DOHH2 (cell line): ENCODE measurements at regions not wholly inside any gene's neighbourhood (a gene's known extent, or its start where the extent isn't known, plus 50 kb on each side); places are given as distances from the start of the nearest gene placed in this dataset.

Experiments
- H3F3A ChIP-seq: fragments of 200-600 bp; sonication (generic), shearing (Covaris generic); 2 replicates; pipeline ENCODE4 v1.6.0; 2016; ENCODE audit warnings: antibody characterized with exemption, mild to moderate bottlenecking; ENCODE audit not compliant: control insufficient read depth, insufficient read depth
- H3K27ac ChIP-seq: fragments of 200-600 bp; sonication (generic); 2 replicates; pipeline ENCODE4 v1.5.1; 2014; ENCODE audit warnings: low read depth, mild to moderate bottlenecking, low read length, moderate library complexity
- H3K27me3 ChIP-seq: fragments of 200-600 bp; sonication (generic); 2 replicates; pipeline ENCODE4 v1.6.1; 2014; ENCODE audit warnings: mild to moderate bottlenecking, low read length, mixed read lengths; ENCODE audit not compliant: control insufficient read depth
- H3K36me3 ChIP-seq: fragments of 200-600 bp; sonication (generic); 2 replicates; pipeline ENCODE4 v1.6.1; 2014; ENCODE audit warnings: mild to moderate bottlenecking, low read length, moderate library complexity, mixed read lengths; ENCODE audit not compliant: control insufficient read depth
- H3K4me1 ChIP-seq: fragments of 200-600 bp; sonication (generic); 2 replicates; pipeline ENCODE4 v1.6.1; 2014; ENCODE audit warnings: mild to moderate bottlenecking, low read length, mixed read lengths; ENCODE audit not compliant: control insufficient read depth
- H3K4me2 ChIP-seq: fragments of 200-600 bp; sonication (generic); 2 replicates; pipeline ENCODE4 v1.6.0; 2014; ENCODE audit warnings: mild to moderate bottlenecking, low read length, moderate library complexity
- H3K4me3 ChIP-seq: fragments of 200-600 bp; sonication (generic); 2 replicates; pipeline ENCODE4 v1.5.1; 2014; ENCODE audit warnings: mild to moderate bottlenecking, low read length, mixed read lengths
- H3K79me2 ChIP-seq: fragments of 200-600 bp; sonication (generic); 2 replicates; pipeline ENCODE4 v1.6.1; 2014; ENCODE audit warnings: mild to moderate bottlenecking, low read length, mixed read lengths; ENCODE audit not compliant: control insufficient read depth
- H3K9me2 ChIP-seq: fragments of 200-600 bp; sonication (generic); replicated peaks from 2 replicates; pipeline ENCODE4 v1.6.1; 2014; ENCODE audit warnings: mild to moderate bottlenecking, low read length, mixed read lengths; ENCODE audit not compliant: control insufficient read depth
- H3K9me3 ChIP-seq: fragments of 200-600 bp; sonication (generic); 2 replicates; pipeline ENCODE4 v1.6.1; 2014; ENCODE audit warnings: antibody characterized with exemption, low read length, mixed read lengths; ENCODE audit not compliant: control insufficient read depth, insufficient read depth
- H4K20me1 ChIP-seq: fragments of 200-600 bp; sonication (generic); 2 replicates; pipeline ENCODE4 v1.6.0; 2014; ENCODE audit warnings: low read depth, mild to moderate bottlenecking, antibody characterized with exemption, low read length, moderate library complexity; ENCODE audit not compliant: control insufficient read depth, insufficient read depth
- EZH2phosphoT487 ChIP-seq: fragments of 200-600 bp; sonication (generic); IDR thresholded peaks from 2 replicates; pipeline ENCODE4 v1.6.1; 2017; ENCODE audit warnings: borderline replicate concordance, mild to moderate bottlenecking, antibody characterized with exemption, low read length, moderate library complexity, mixed read lengths
- TF ChIP-seq, protein P1 (sequence below): fragments of 200-600 bp; sonication (generic); IDR thresholded peaks from one replicate; pipeline ENCODE4 v1.5.1; 2014; ENCODE audit warnings: antibody characterized with exemption, mild to moderate bottlenecking, low read depth, low read length; ENCODE audit not compliant: poor library complexity, severe bottlenecking

DNA sequence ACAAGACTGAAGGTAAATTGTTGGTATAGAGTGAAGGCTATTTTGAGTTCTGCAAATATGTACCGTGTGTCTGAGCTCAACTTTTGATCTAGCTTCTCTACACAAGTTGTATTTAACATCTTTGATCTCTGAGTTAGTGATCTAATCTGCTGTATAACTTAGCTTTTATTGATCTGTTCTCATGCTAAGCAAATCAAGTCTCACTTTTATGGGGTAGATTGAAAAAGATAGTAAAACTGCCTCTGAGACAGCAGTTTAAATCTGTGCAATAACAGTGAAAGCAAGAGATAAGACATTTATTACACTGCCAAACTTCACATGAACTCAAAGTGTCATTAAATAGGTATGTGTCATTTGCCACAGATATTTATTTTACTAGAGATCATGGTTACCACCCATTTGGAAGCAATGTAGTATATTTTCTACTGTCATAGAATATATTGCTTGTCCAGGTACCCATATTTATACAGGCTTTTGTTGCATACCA is 477.3 kb downstream of the ISL1 start:
- H3K27me3 ChIP-seq: no peaks in the 10 kb centered on the region
- TF ChIP-seq, protein P1, sequence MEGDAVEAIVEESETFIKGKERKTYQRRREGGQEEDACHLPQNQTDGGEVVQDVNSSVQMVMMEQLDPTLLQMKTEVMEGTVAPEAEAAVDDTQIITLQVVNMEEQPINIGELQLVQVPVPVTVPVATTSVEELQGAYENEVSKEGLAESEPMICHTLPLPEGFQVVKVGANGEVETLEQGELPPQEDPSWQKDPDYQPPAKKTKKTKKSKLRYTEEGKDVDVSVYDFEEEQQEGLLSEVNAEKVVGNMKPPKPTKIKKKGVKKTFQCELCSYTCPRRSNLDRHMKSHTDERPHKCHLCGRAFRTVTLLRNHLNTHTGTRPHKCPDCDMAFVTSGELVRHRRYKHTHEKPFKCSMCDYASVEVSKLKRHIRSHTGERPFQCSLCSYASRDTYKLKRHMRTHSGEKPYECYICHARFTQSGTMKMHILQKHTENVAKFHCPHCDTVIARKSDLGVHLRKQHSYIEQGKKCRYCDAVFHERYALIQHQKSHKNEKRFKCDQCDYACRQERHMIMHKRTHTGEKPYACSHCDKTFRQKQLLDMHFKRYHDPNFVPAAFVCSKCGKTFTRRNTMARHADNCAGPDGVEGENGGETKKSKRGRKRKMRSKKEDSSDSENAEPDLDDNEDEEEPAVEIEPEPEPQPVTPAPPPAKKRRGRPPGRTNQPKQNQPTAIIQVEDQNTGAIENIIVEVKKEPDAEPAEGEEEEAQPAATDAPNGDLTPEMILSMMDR: no peak
- no peak for TF ChIP-seq EZH2phosphoT487
- no peaks in the 10 kb centered on the region for H3F3A ChIP-seq
- H3K79me2 ChIP-seq: no peaks in the 10 kb centered on the region
- H4K20me1 ChIP-seq: no peaks in the 10 kb centered on the region
- no peaks in the 10 kb centered on the region for H3K9me2 ChIP-seq
- no peak overlapping the region for H3K27ac ChIP-seq
- no peak overlapping the region for H3K4me2 ChIP-seq
- no peaks in the 10 kb centered on the region for H3K9me3 ChIP-seq
- H3K4me1 ChIP-seq: no peaks in the 10 kb centered on the region
- no peaks in the 10 kb centered on the region for H3K36me3 ChIP-seq
- no peak overlapping the region for H3K4me3 ChIP-seq

GRCh38 chr5:51872144-51872543 is 488.9 kb downstream of the ISL1 start:
- TF ChIP-seq, protein P1: no peak
- no peak for TF ChIP-seq EZH2phosphoT487
- H3K9me3 ChIP-seq: no peaks in the 10 kb centered on the region
- H3K4me2 ChIP-seq: no peak overlapping the region
- no peaks in the 10 kb centered on the region for H3K79me2 ChIP-seq
- H3K27me3 ChIP-seq: no peaks in the 10 kb centered on the region
- no peaks in the 10 kb centered on the region for H4K20me1 ChIP-seq
- no peak overlapping the region for H3K4me3 ChIP-seq
- no peaks in the 10 kb centered on the region for H3K4me1 ChIP-seq
- no peaks in the 10 kb centered on the region for H3K9me2 ChIP-seq
- H3K36me3 ChIP-seq: no peaks in the 10 kb centered on the region
- H3F3A ChIP-seq: no peaks in the 10 kb centered on the region
- no peak overlapping the region for H3K27ac ChIP-seq

DNA sequence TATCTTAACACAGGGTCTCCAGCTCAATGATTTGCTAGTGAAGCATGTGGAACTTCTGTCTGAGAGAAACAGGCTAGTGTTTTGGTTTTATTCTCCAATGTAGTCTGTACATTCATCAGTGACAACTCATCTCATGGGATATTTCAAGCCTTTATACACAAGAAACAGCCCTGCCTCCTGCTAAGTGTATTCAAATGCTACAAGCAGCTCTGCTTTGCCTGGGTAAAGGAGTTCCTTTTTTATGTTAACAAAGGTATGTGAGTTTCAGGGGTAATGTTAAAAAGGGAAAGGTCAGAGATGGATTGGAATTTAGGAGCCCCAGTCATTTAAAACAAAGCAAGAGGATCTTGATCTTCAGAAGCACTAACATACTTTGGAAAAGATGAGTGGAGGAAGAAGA is 498.7 kb downstream of the ISL1 start:
- no peaks in the 10 kb centered on the region for H3K36me3 ChIP-seq
- no peak overlapping the region for H3K4me2 ChIP-seq
- H3K4me3 ChIP-seq: no peak overlapping the region
- no peaks in the 10 kb centered on the region for H3K4me1 ChIP-seq
- no peaks in the 10 kb centered on the region for H3K9me3 ChIP-seq
- H3K27ac ChIP-seq: no peak overlapping the region
- no peaks in the 10 kb centered on the region for H3K9me2 ChIP-seq
- H3K27me3 ChIP-seq: no peaks in the 10 kb centered on the region
- H4K20me1 ChIP-seq: no peaks in the 10 kb centered on the region
- no peaks in the 10 kb centered on the region for H3F3A ChIP-seq
- no peak for TF ChIP-seq EZH2phosphoT487
- TF ChIP-seq, protein P1: no peak
- no peaks in the 10 kb centered on the region for H3K79me2 ChIP-seq
